NCI-H524 (cell line): ENCODE measurements at regions not wholly inside any gene's neighbourhood (a gene's known extent, or its start where the extent isn't known, plus 50 kb on each side); places are given as distances from the start of the nearest gene placed in this dataset.

Source experiments
- DNase-seq, 2 experiments: peaks; one replicate each; lab custom pipeline; 2025; lab: John Stamatoyannopoulos, UW

- DNase-seq, result peak in 1 of 2 experiments; percentile 78
These were observed 98.2 kb upstream of the GCFC2 start for GRCh38 chr2:75808793-75809535.

- DNase-seq, result peak in 1 of 2 experiments; percentile 28
These were observed 97.3 kb upstream of the GCFC2 start for GRCh38 chr2:75807992-75808391.

GRCh38 chr2:75801234-75801982 is 90.7 kb upstream of the GCFC2 start:
- DNase-seq, result peak; percentile 25 to 63

DNA sequence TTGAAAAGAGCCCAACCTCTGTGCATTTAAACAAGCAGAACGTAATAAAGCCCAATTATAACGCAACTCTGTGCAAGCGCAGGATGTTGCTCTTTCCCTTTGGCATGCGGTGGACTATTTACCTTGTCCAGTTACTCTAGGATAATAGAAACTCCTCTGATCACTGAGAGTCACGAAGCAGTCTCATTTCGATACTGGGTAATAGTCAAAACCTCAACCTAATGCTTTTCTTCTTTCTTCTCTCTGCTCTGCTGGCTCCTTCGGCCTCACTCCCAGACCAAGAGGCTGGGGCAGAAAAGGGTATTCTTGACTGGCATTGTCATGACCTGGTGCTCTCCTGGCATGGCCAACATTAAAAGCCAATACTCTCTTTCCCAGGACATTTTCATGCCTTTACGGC is 89.7 kb upstream of the GCFC2 start:
- no peak for DNase-seq

- DNase-seq, result no peak
These were observed 89.1 kb upstream of the GCFC2 start for GRCh38 chr2:75799859-75800258.

GRCh38 chr2:75798569-75798968 is 87.9 kb upstream of the GCFC2 start:
- DNase-seq, result peak in 1 of 2 experiments; percentile 63

DNA sequence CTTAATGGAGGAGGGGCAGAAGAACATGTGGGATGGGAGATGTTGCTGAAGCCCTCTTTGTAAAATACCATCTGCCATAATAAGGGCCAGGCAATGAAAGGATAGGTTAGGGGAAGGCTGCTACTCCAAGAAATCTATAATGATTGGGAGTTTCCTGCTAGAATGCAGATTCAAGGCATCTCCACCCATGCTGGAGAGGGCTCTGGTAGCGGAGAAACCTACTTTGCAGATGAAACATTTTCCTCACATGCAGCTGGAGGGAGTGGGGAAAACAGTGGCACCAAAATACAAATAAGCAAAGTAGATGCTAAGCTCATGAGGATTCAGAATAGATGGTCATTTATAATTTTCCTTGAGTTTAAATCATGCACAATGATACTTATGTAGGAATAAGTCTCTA is 82.3 kb upstream of the GCFC2 start:
- DNase-seq, result peak in 1 of 2 experiments; percentile 29

GRCh38 chr2:75792146-75792545 is 81.4 kb upstream of the GCFC2 start:
- DNase-seq, result peak; percentile 96 to 99

- DNase-seq, result no peak
These were observed 80.2 kb upstream of the GCFC2 start for GRCh38 chr2:75790814-75791467.

- peak; percentile 9 to 44 for DNase-seq
These were observed 79.6 kb upstream of the GCFC2 start for GRCh38 chr2:75790121-75790813.

- no peak for DNase-seq
These were observed 78.2 kb upstream of the GCFC2 start for GRCh38 chr2:75788902-75789301.

GRCh38 chr2:75788154-75788553 is 77.4 kb upstream of the GCFC2 start:
- peak in 1 of 2 experiments; percentile 56 for DNase-seq

DNA sequence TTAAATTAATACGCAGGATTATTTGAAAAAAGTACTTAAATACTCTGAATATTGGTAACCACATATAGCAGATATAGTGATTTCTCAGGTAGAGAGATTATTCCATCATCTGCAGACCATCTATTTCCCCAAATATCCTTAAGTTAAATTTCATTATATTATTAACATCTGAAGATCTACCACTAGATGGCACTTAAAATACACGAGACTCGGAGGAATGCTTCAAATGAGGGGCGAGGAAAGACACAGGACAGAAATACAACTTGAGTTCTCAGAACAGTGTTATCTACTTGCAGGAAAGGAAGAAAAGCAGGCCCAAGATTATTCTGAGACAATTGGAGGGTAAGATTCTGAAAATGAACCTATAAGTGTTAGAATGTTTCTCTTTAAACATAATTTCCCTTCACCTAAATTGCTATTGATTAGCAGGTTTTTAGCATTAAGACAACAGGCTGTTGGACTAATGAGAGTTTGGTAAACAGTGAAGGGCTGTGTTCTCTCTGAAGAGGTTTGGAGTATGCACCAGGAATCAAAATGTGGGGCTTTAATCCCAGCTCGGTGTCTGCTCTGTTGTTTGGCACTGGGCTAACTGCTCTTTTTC is 76.9 kb upstream of the GCFC2 start:
- peak; percentile 9 to 72 for DNase-seq

DNA sequence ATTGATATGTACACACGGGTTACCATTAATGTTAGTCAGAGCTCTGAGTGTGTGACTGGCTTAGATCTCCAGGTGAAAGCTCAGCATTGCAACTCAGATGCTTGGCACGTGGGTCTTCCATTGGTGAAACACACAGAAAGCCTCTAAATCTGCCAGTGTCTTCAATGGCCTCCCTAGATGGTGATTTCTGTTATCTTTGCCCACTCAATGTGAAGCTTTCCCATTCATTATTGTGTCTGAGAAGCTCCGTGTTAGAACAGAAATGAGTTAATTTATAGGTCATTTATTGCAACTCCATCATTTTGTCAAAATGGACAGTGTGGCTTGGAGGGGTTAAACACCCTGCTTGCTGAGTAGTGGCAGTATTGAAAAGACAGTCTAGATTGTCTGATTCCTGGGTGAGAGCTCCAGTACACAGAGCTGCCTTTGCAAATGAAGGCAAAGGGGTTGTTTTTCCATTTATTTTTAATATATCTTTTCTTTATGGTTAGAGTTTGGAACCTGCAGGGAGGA is 64.7 kb upstream of the GCFC2 start:
- DNase-seq, result no peak

DNA sequence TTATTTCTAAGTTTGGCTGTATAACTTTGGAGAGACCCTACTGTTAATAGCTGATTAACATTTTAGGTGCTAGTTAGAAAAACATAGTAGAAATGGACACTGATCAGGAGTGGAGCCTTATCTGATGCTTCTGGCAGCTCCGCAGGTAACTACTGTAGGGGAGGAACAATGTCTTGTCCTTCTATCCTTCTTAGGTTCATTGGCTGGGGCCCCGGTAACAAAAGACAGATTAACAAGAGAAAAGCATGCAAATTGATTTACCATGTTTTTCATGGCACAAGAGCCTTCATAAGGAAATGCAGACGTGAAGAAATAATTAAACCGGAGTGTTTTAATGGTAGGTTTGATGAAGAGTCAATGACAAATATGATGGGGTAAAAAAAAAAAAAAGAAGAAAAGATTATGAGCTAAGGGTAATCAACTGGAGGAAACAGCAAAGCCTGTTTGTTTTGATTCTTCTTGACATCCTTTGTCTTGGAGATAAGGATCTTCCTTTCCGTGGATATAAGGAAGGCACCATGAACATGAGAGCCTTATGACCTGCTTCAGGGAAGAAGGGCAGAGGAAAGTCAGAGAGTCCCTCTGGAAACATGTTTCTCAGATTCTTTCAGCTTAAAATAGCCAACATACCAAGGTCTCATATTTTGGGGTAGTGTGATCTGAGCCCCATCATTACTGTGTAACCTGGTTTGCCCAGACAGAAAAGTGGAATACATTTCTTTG is 62.4 kb upstream of the GCFC2 start:
- DNase-seq, result no peak

GRCh38 chr2:75765798-75766197 is 55.1 kb upstream of the GCFC2 start:
- DNase-seq, result no peak

- DNase-seq, result no peak
These were observed 53.9 kb upstream of the GCFC2 start for GRCh38 chr2:75764611-75765010.
